ENCODE measurements at regions not wholly inside any gene's neighbourhood (a gene's known extent, or its start where the extent isn't known, plus 50 kb on each side); places are given as distances from the start of the nearest gene placed in this dataset.

- Mint-ChIP-seq H3K27me3 (no peaks in the 10 kb centered on the region), H3K27ac (no peak overlapping the region), H3K4me1 (no peaks in the 10 kb centered on the region), H3K4me3 (no peak overlapping the region), H3K9me3 (ENCODE audit: insufficient read depth) (no peaks in the 10 kb centered on the region)
- H3K36me3 ChIP-seq (replicated peaks in 1 of 2; ENCODE audit: control extremely low read depth in 1 of 2, control insufficient read depth in 1 of 2, extremely low read depth in 1 of 2, insufficient read depth in 2 of 2, low read length in 1 of 2), result no peaks in the 10 kb centered on the region
- no peaks in the 10 kb centered on the region for H3K9me3 ChIP-seq (ENCODE audit: control extremely low read depth in 1 of 3, control insufficient read depth in 2 of 3, insufficient read depth in 1 of 3, low read length in 2 of 3)
- H3K9ac ChIP-seq (ENCODE audit: low read length), result no peak overlapping the region
- no peak overlapping the region for H2AFZ ChIP-seq (ENCODE audit: insufficient read depth, low read depth, low read length, poor library complexity, severe bottlenecking)
- ATAC-seq (ENCODE audit: low read depth), result no peak
- POLR2A ChIA-PET, result no interaction called here
- DNase-seq, result no peak
- no peaks in the 10 kb centered on the region for H4K20me1 ChIP-seq (ENCODE audit: control insufficient read depth, insufficient read depth, low read length, poor library complexity, severe bottlenecking)
- H3K79me2 ChIP-seq (ENCODE audit: control insufficient read depth, insufficient read depth, low read length), result no peaks in the 10 kb centered on the region
- no peaks in the 10 kb centered on the region for H3K27me3 ChIP-seq (replicated peaks in 1 of 4; ENCODE audit: control extremely low read depth in 1 of 4, control insufficient read depth in 3 of 4, insufficient read depth in 4 of 4, low read length in 3 of 4)
- TF ChIP-seq CTCF (IDR thresholded peaks at IDR 0.05), result no peak
- no peak for TF ChIP-seq EZH2 (IDR thresholded peaks at IDR 0.05; ENCODE audit: borderline replicate concordance, insufficient read depth, low read depth, low read length, poor library complexity, severe bottlenecking)
- intact Hi-C loops (cut with micrococcal nuclease), result no loop called here
- whole genome bisulfite sequencing (ENCODE audit: insufficient coverage), result no CpG with 5 or more reads among the region's 3 CpGs
- no peak overlapping the region for H3K27ac ChIP-seq (ENCODE audit: low read length in 2 of 2)
- CTCF ChIA-PET, result no interaction called here
- no peak overlapping the region for H3K4me3 ChIP-seq (ENCODE audit: control extremely low read depth in 1 of 5, extremely low read depth in 1 of 5, insufficient read depth in 1 of 5, low read depth in 2 of 5, low read length in 4 of 5)
- no peak overlapping the region for H3K4me2 ChIP-seq (replicated peaks; ENCODE audit: low read depth, low read length, poor library complexity, severe bottlenecking)
- H3K4me1 ChIP-seq (ENCODE audit: control insufficient read depth in 2 of 2, insufficient read depth in 2 of 2, low read length in 2 of 2), result no peaks in the 10 kb centered on the region
These were observed 345.2 kb downstream of the TMEM121 start for GRCh38 chr14:105871590-105871989.

GRCh38 chr14:105873870-105874512, 347.6 kb downstream of the TMEM121 start:
- Histone ChIP-seq H3K9ac (ENCODE audit: low read length) (no peak overlapping the region), H2AFZ (ENCODE audit: insufficient read depth, low read depth, low read length, poor library complexity, severe bottlenecking) (no peak overlapping the region), H3K27ac (ENCODE audit: low read length in 2 of 2) (no peak overlapping the region), H3K36me3 (replicated peaks in 1 of 2; ENCODE audit: control extremely low read depth in 1 of 2, control insufficient read depth in 1 of 2, extremely low read depth in 1 of 2, insufficient read depth in 2 of 2, low read length in 1 of 2) (no peaks in the 10 kb centered on the region), H3K79me2 (ENCODE audit: control insufficient read depth, insufficient read depth, low read length) (no peaks in the 10 kb centered on the region), H3K9me3 (ENCODE audit: control extremely low read depth in 1 of 3, control insufficient read depth in 2 of 3, insufficient read depth in 1 of 3, low read length in 2 of 3) (no peaks in the 10 kb centered on the region), H3K4me3 (ENCODE audit: control extremely low read depth in 1 of 5, extremely low read depth in 1 of 5, insufficient read depth in 1 of 5, low read depth in 2 of 5, low read length in 4 of 5) (no peak overlapping the region), H3K27me3 (replicated peaks in 1 of 4; ENCODE audit: control extremely low read depth in 1 of 4, control insufficient read depth in 3 of 4, insufficient read depth in 4 of 4, low read length in 3 of 4) (no peaks in the 10 kb centered on the region), H3K4me1 (ENCODE audit: control insufficient read depth in 2 of 2, insufficient read depth in 2 of 2, low read length in 2 of 2) (no peaks in the 10 kb centered on the region), H3K4me2 (replicated peaks; ENCODE audit: low read depth, low read length, poor library complexity, severe bottlenecking) (no peak overlapping the region), H4K20me1 (ENCODE audit: control insufficient read depth, insufficient read depth, low read length, poor library complexity, severe bottlenecking) (no peaks in the 10 kb centered on the region)
- intact Hi-C loops (cut with micrococcal nuclease), result no loop called here
- no peak for TF ChIP-seq CTCF (IDR thresholded peaks at IDR 0.05)
- no peak for TF ChIP-seq EZH2 (IDR thresholded peaks at IDR 0.05; ENCODE audit: borderline replicate concordance, insufficient read depth, low read depth, low read length, poor library complexity, severe bottlenecking)
- DNase-seq (no peak), ATAC-seq (ENCODE audit: low read depth) (no peak)
- H3K9me3 Mint-ChIP-seq (ENCODE audit: insufficient read depth), result no peaks in the 10 kb centered on the region
- no peaks in the 10 kb centered on the region for H3K4me1 Mint-ChIP-seq
- CTCF ChIA-PET, result no interaction called here
- H3K27me3 Mint-ChIP-seq, result no peaks in the 10 kb centered on the region
- POLR2A ChIA-PET, result no interaction called here
- no peak overlapping the region for H3K27ac Mint-ChIP-seq
- H3K4me3 Mint-ChIP-seq, result no peak overlapping the region
- no CpG with 5 or more reads among the region's 4 CpGs for WGBS (ENCODE audit: insufficient coverage)
